Liver (tissue), 3 donors: ENCODE measurements at regions not wholly inside any gene's neighbourhood (a gene's known extent, or its start where the extent isn't known, plus 50 kb on each side); places are given as distances from the start of the nearest gene placed in this dataset.

ENCODE experiments used
- ATF3 ChIP-seq: IDR thresholded peaks from 2 replicates; pipeline ENCODE4 v1.6.1; 2016; ENCODE audit warnings: antibody characterized with exemption
- CTCF ChIP-seq: fragments of 150-350 bp; IDR thresholded peaks from 2 replicates; pipeline ENCODE4 v1.5.1; 2017; ENCODE audit warnings: improper control_type of control experiment, low read depth, low read length; ENCODE audit not compliant: missing input control
- FOXA1 ChIP-seq: IDR thresholded peaks from 2 replicates; pipeline ENCODE4 v1.6.1; 2016; ENCODE audit warnings: antibody characterized with exemption
- GABPA ChIP-seq, 2 donors: IDR thresholded peaks in 1 of 2; conservative IDR thresholded peaks in 1 of 2; 2 replicates each; pipeline ENCODE4 v1.6.1; 2016; ENCODE audit warnings: antibody characterized with exemption in 2 of 2, mild to moderate bottlenecking in 1 of 2, moderate library complexity in 1 of 2
- HNF4A ChIP-seq, 2 donors: conservative IDR thresholded peaks; 2 replicates each; pipeline ENCODE4 v1.6.1; 2016; ENCODE audit warnings: antibody characterized with exemption in 2 of 2, mild to moderate bottlenecking in 2 of 2
- JUND ChIP-seq, 2 donors: IDR thresholded peaks; 2 replicates each; pipeline ENCODE4 v1.6.1; 2016; ENCODE audit warnings: antibody characterized with exemption in 2 of 2
- MAX ChIP-seq: IDR thresholded peaks from 2 replicates; pipeline ENCODE4 v1.6.1; 2016; ENCODE audit warnings: antibody characterized with exemption
- RAD21 ChIP-seq, 2 donors: IDR thresholded peaks; 2 replicates each; pipeline ENCODE4 v1.6.1; 2016; ENCODE audit warnings: antibody characterized with exemption in 2 of 2, mild to moderate bottlenecking in 2 of 2
- REST ChIP-seq: IDR thresholded peaks from 2 replicates; pipeline ENCODE4 v1.6.1; 2016; ENCODE audit warnings: antibody characterized with exemption, mild to moderate bottlenecking
- RXRA ChIP-seq, 2 donors: IDR thresholded peaks; 2 replicates each; pipeline ENCODE4 v1.6.1; 2017 to 2018; ENCODE audit warnings: antibody characterized with exemption in 2 of 2, mild to moderate bottlenecking in 1 of 2
- SP1 ChIP-seq: IDR thresholded peaks from 2 replicates; pipeline ENCODE4 v1.6.1; 2018; ENCODE audit warnings: antibody characterized with exemption, mild to moderate bottlenecking
- TAF1 ChIP-seq: conservative IDR thresholded peaks from 2 replicates; pipeline ENCODE4 v1.6.1; 2016; ENCODE audit warnings: antibody characterized with exemption, mild to moderate bottlenecking
- YY1 ChIP-seq: IDR thresholded peaks from 2 replicates; pipeline ENCODE4 v1.6.1; 2016; ENCODE audit warnings: antibody characterized with exemption, mild to moderate bottlenecking
- ZBTB33 ChIP-seq: IDR thresholded peaks from 2 replicates; pipeline ENCODE4 v1.6.1; 2016; ENCODE audit warnings: antibody characterized with exemption
- donor health status: healthy.
- donor health status: healthy.

GRCh38 chr10:45058580-45058979 lies 57.9 kb downstream of the ZNF22 start:
- no peak for TF ChIP-seq HNF4A (conservative IDR thresholded peaks at IDR 0.05)
- no peak for TF ChIP-seq TAF1
- no peak for TF ChIP-seq CTCF
- no peak for TF ChIP-seq JUND (IDR thresholded peaks at IDR 0.05)
- TF ChIP-seq REST, result no peak
- no peak for TF ChIP-seq SP1
- TF ChIP-seq FOXA1, result no peak
- TF ChIP-seq YY1, result no peak
- TF ChIP-seq ATF3, result no peak
- TF ChIP-seq ZBTB33, result no peak
- no peak for TF ChIP-seq RAD21 (IDR thresholded peaks at IDR 0.05)
- TF ChIP-seq MAX, result no peak
- no peak for TF ChIP-seq GABPA (IDR thresholded peaks at IDR 0.05 in 1 of 2, conservative IDR thresholded peaks at IDR 0.05 in 1 of 2)
- no peak for TF ChIP-seq RXRA (IDR thresholded peaks at IDR 0.05)
